ENCODE measurements at regions not wholly inside any gene's neighbourhood (a gene's known extent, or its start where the extent isn't known, plus 50 kb on each side); places are given as distances from the start of the nearest gene placed in this dataset.

DNA sequence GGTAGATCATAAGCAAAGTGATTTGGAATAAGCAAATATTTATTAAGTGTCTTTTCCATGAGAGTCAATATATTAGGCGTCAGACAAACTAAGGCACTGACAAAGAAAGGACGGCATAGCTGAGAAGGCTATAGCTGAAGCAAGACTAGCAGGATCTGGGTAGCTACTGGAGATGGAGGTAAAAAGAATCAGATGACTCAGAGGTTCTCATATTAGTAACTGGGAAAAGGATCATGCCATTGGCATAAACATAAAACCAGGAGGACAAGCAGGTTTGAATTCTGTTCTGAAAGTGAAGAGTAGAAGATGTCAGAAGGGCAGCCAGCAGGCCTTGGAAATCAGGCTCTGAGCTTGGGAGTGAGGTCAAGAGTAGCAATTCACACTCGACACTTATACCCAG lies 531.9 kb downstream of the PTPRC start:
- H3K27me3 Mint-ChIP-seq (ENCODE audit: low read depth): no peaks in the 10 kb centered on the region
- no peaks in the 10 kb centered on the region for H3K9me3 Mint-ChIP-seq
- no peak for TF ChIP-seq CTCF (IDR thresholded peaks at IDR 0.05; ENCODE audit: unreplicated experiment in 3 of 3)
- H3K36me3 Mint-ChIP-seq (ENCODE audit: low read depth): no peaks in the 10 kb centered on the region
- no peak overlapping the region for H3K4me3 Mint-ChIP-seq
- H3K4me1 Mint-ChIP-seq: peaks cover 7% of the 10 kb centered on the region
- no peak overlapping the region for H3K27ac Mint-ChIP-seq

DNA sequence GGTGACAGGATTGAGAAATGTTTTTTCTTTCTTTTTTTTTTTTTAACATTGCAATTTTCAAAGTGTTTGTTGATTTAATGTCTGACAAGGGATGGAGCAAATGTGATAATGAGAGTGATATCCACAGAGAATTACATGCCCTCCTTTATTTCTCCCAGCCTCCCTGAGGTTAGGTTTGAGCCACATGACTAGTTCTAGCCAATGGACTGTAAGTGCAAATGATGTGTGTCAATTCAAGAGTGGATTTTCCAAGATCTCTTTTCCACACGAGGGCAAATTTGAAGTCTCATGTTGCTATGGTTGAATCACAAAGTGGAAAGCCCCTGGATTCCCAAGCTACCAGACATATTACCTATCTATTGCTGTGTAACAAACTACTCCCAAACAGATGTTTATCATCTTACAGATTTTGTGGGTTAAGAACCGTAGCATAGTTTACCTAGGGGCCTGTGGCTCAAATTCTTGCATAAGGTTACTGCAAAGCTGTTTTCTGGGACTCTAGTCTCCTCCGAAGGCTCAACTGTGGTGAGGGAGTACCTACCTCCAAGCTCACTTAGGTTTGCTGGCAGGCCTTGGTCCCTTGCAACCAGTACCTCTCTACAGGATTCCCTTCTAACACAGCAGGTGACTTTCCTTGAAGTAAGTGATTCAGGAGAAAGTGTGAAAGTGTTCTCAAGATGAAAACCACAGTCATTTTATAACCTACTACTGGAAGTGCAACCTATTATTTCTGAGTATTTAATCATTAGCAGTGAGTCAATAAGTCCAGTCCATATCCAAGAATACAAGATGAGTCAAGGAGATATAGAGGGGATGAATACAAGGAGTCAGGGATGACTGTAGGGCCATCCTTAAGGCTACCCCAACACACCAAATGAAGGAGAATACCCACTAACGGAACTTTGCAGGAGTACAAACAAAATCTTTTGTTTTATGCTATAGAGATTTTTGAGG lies 533.6 kb downstream of the PTPRC start:
- H3K27ac Mint-ChIP-seq: no peak overlapping the region
- H3K36me3 Mint-ChIP-seq (ENCODE audit: low read depth): no peaks in the 10 kb centered on the region
- TF ChIP-seq CTCF (IDR thresholded peaks at IDR 0.05; ENCODE audit: unreplicated experiment in 3 of 3): no peak
- no peak overlapping the region for H3K4me3 Mint-ChIP-seq
- no peaks in the 10 kb centered on the region for H3K27me3 Mint-ChIP-seq (ENCODE audit: low read depth)
- H3K9me3 Mint-ChIP-seq: no peaks in the 10 kb centered on the region
- H3K4me1 Mint-ChIP-seq: peaks cover 7% of the 10 kb centered on the region

DNA sequence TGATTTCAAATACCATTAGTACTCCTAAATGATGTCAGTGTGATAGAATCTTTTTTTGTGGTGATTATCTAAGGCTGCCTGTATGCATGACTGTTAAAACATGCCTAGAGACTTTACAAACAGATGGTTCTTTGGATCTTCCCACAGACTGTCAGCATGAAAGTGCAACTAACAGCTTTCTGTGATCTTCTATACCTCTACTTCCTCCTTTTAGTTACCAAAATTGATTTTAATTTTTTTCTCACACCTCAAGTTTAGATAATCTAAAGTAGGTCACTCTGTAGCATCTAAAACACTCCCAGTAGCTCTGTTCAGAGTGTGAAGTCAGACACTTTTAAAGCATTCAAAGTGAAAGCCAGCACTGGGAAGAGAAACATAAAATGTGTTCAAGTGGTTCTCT lies 534.5 kb downstream of the PTPRC start:
- H3K27me3 Mint-ChIP-seq (ENCODE audit: low read depth): no peaks in the 10 kb centered on the region
- H3K4me3 Mint-ChIP-seq: no peak overlapping the region
- no peak overlapping the region for H3K27ac Mint-ChIP-seq
- H3K9me3 Mint-ChIP-seq: no peaks in the 10 kb centered on the region
- H3K36me3 Mint-ChIP-seq (ENCODE audit: low read depth): no peaks in the 10 kb centered on the region
- H3K4me1 Mint-ChIP-seq: peaks cover 7% of the 10 kb centered on the region
- TF ChIP-seq CTCF (IDR thresholded peaks at IDR 0.05; ENCODE audit: unreplicated experiment in 3 of 3): no peak

DNA sequence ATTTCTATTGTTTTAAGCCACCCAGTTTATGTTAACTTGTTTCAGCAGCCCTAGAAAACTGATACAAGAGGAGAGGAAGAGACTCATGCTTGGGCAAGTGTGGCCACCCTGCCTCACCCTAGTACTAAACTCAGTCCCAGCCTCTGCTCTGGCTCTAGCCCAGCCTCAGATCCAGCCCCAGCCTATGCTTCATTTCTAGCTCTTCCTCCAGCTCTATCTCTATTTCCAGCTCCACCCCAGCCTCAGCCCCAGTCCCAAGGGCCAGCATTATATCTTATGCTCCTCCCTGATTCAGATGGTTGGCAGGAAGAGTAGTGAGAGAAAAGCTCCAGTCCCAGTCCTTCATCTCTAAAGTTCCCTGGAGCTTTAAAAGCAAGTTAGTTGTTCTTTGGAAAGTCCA lies 535.5 kb downstream of the PTPRC start:
- Mint-ChIP-seq H3K4me3 (no peak overlapping the region), H3K27ac (peak overlapping the region in 1 of 3 experiments; percentile 9), H3K27me3 (ENCODE audit: low read depth) (no peaks in the 10 kb centered on the region), H3K9me3 (no peaks in the 10 kb centered on the region), H3K36me3 (ENCODE audit: low read depth) (no peaks in the 10 kb centered on the region), H3K4me1 (peaks cover 7% of the 10 kb centered on the region)
- TF ChIP-seq CTCF (IDR thresholded peaks at IDR 0.05; ENCODE audit: unreplicated experiment in 3 of 3): no peak

- no peak for TF ChIP-seq CTCF (IDR thresholded peaks at IDR 0.05; ENCODE audit: unreplicated experiment in 3 of 3)
- Mint-ChIP-seq H3K4me3 (no peak overlapping the region), H3K9me3 (no peaks in the 10 kb centered on the region), H3K27ac (no peak overlapping the region), H3K27me3 (ENCODE audit: low read depth) (no peaks in the 10 kb centered on the region), H3K36me3 (ENCODE audit: low read depth) (no peaks in the 10 kb centered on the region), H3K4me1 (peaks cover 7% of the 10 kb centered on the region)
Observed at GRCh38 chr1:199176713-199177112, 537.9 kb downstream of the PTPRC start.

GRCh38 chr1:199177241-199177640 lies 538.4 kb downstream of the PTPRC start:
- H3K4me3 Mint-ChIP-seq: no peak overlapping the region
- no peaks in the 10 kb centered on the region for H3K27me3 Mint-ChIP-seq (ENCODE audit: low read depth)
- peaks cover 11% of the 10 kb centered on the region for H3K4me1 Mint-ChIP-seq
- no peaks in the 10 kb centered on the region for H3K9me3 Mint-ChIP-seq
- TF ChIP-seq CTCF (IDR thresholded peaks at IDR 0.05; ENCODE audit: unreplicated experiment in 3 of 3): no peak
- no peaks in the 10 kb centered on the region for H3K36me3 Mint-ChIP-seq (ENCODE audit: low read depth)
- no peak overlapping the region for H3K27ac Mint-ChIP-seq
